ENCODE measurements at regions not wholly inside any gene's neighbourhood (a gene's known extent, or its start where the extent isn't known, plus 50 kb on each side); places are given as distances from the start of the nearest gene placed in this dataset.

DNA sequence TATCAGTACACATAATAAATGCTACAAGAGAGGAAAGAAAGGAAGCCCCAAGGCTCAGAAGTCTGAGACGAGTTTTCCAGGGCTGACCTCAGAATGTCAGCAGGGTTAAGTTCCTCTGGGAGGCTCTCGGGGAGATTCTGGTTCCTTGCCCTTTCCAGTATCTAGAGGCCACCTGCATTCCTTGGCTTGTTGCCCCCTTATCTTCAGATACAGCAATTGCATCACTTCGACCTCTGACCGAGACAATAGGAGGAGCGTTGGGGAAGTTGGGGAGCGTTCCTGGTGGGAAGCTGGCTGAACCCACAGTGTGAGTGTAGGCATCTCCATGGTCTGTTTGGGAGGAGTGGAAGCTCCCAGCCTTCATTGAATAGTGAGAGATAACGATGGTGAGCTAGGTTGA lies 72.0 kb upstream of the MTPN start:
- Histone ChIP-seq H3K79me1 (ENCODE audit: low read depth, low read length) (no peaks in the 10 kb centered on the region), H3K23ac (ENCODE audit: insufficient read length) (no peak overlapping the region), H3K18ac (ENCODE audit: extremely low read depth, low read length) (no peak overlapping the region), H2BK5ac (ENCODE audit: low read depth, low read length) (no peak overlapping the region), H3K14ac (ENCODE audit: insufficient read length) (no peak overlapping the region), H3K23me2 (ENCODE audit: low read depth, low read length) (no peaks in the 10 kb centered on the region), H2BK120ac (replicated peaks; ENCODE audit: low read depth, low read length) (no peak overlapping the region), H3K4me3 (ENCODE audit: extremely low read depth in 1 of 4, insufficient read depth in 2 of 4, low read depth in 3 of 4, low read length in 4 of 4) (no peak overlapping the region), H2BK15ac (ENCODE audit: low read length) (no peak overlapping the region), H3K4me2 (ENCODE audit: insufficient read depth in 1 of 2, low read depth in 2 of 2, low read length in 2 of 2) (no peak overlapping the region), H3K9ac (replicated peaks in 1 of 4; ENCODE audit: extremely low read depth in 1 of 4, low read depth in 3 of 4, low read length in 3 of 4) (no peak overlapping the region), H2BK12ac (ENCODE audit: low read depth, low read length) (no peak overlapping the region), H3K4ac (replicated peaks; ENCODE audit: insufficient read length, low read depth, low read length) (no peak overlapping the region), H3K79me2 (ENCODE audit: control insufficient read depth in 1 of 2, insufficient read depth in 2 of 2, low read length in 2 of 2) (no peaks in the 10 kb centered on the region), H2AK5ac (ENCODE audit: low read depth, low read length) (no peak overlapping the region), H2AFZ (ENCODE audit: low read length) (no peak overlapping the region), H4K5ac (ENCODE audit: insufficient read length, low read depth, low read length) (no peak overlapping the region), H3K9me3 (ENCODE audit: insufficient read depth in 2 of 2, low read depth in 1 of 2, low read length in 1 of 2) (peaks cover 0 to 9% of the 10 kb centered on the region in 2 experiments; a peak in 2 of 4 replicates), H3K4me1 (replicated peaks in 1 of 4; ENCODE audit: control insufficient read depth in 3 of 4, insufficient read depth in 4 of 4, low read length in 3 of 4) (no peaks in the 10 kb centered on the region), H3K36me3 (ENCODE audit: control insufficient read depth in 2 of 4, insufficient read depth in 4 of 4, low read length in 3 of 4) (no peaks in the 10 kb centered on the region), H2BK20ac (ENCODE audit: low read length) (no peak overlapping the region), H3K27me3 (replicated peaks in 1 of 4; ENCODE audit: control insufficient read depth in 3 of 4, extremely low read depth in 1 of 4, insufficient read depth in 3 of 4, low read length in 3 of 4) (no peaks in the 10 kb centered on the region), H4K91ac (replicated peaks; ENCODE audit: insufficient read length, low read length) (no peak overlapping the region), H3K56ac (replicated peaks; ENCODE audit: insufficient read length, low read depth, low read length) (no peak overlapping the region), H4K20me1 (replicated peaks in 1 of 2; ENCODE audit: control insufficient read depth in 1 of 2, insufficient read depth in 2 of 2, low read length in 2 of 2) (no peaks in the 10 kb centered on the region), H4K8ac (ENCODE audit: extremely low read depth, insufficient read depth, low read length) (no peak overlapping the region), H3K27ac (ENCODE audit: low read depth, low read length) (no peak overlapping the region)
- CTCF ChIA-PET (ENCODE audit: partially characterized antibody): no interaction called here
- DNase-seq (ENCODE audit: low read depth in 1 of 2, low spot score in 2 of 2): no peak
- no peak for FAIRE-seq
- TF ChIP-seq SIN3A (conservative IDR thresholded peaks at IDR 0.05 in 1 of 2, IDR thresholded peaks at IDR 0.05 in 1 of 2; ENCODE audit: low read depth in 1 of 2, low read length in 2 of 2): no peak
- TF ChIP-seq ASH2L (IDR thresholded peaks at IDR 0.05; ENCODE audit: low read length): no peak
- TF ChIP-seq KDM1A (IDR thresholded peaks at IDR 0.05; ENCODE audit: borderline replicate concordance, low read length): no peak
- no peak for TF ChIP-seq POLR2AphosphoS5 (IDR thresholded peaks at IDR 0.05; ENCODE audit: low read depth, low read length)
- POLR2A ChIA-PET (ENCODE audit: partially characterized antibody): no interaction called here
- WGBS, 2 experiments (ENCODE audit: extremely low coverage in 1 of 2, insufficient coverage in 1 of 2, insufficient read length in 1 of 2, insufficient replicate concordance in 2 of 2, low coverage in 1 of 2, low lambda C conversion rate in 2 of 2, missing lambda C conversion rate in 1 of 2): 92% methylated on average over 7 of the region's 7 CpGs; no CpG with 5 or more reads in 1 of the 2 experiments
